ENCODE measurements at regions not wholly inside any gene's neighbourhood (a gene's known extent, or its start where the extent isn't known, plus 50 kb on each side); places are given as distances from the start of the nearest gene placed in this dataset.

DNA sequence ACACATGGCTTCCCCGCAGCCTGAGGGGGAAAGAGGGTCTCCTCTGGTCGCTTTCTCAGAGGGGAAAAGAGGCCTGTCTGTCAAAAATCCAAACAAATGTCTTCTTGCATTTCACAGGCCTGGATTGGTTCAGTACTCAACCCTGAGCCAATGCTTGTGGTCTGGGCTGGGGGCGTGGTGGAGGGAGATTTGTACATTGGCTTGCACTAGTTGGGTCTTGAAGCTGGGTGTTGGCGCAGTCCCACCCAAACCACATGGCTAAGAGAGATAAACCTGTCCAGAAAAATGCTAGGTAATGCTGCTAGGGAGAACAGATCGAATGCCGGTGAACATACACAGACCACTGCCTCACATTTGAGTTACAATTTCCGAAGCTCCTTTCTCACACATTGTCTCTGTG is 461.6 kb downstream of the MED13L start:
- DNase-seq (ENCODE audit: low spot score), result no peak
- TF ChIP-seq, protein P1, sequence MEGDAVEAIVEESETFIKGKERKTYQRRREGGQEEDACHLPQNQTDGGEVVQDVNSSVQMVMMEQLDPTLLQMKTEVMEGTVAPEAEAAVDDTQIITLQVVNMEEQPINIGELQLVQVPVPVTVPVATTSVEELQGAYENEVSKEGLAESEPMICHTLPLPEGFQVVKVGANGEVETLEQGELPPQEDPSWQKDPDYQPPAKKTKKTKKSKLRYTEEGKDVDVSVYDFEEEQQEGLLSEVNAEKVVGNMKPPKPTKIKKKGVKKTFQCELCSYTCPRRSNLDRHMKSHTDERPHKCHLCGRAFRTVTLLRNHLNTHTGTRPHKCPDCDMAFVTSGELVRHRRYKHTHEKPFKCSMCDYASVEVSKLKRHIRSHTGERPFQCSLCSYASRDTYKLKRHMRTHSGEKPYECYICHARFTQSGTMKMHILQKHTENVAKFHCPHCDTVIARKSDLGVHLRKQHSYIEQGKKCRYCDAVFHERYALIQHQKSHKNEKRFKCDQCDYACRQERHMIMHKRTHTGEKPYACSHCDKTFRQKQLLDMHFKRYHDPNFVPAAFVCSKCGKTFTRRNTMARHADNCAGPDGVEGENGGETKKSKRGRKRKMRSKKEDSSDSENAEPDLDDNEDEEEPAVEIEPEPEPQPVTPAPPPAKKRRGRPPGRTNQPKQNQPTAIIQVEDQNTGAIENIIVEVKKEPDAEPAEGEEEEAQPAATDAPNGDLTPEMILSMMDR (IDR thresholded peaks at IDR 0.05; ENCODE audit: extremely low read depth, insufficient read depth, missing control alignments), result no peak
- in situ Hi-C loops (cut with MboI; ENCODE audit: low pct_unique_long_range_greater_than_20kb, low sequenced_read_pairs, unreplicated experiment), result no loop called here

- TF ChIP-seq, protein P1 (IDR thresholded peaks at IDR 0.05; ENCODE audit: extremely low read depth, insufficient read depth, missing control alignments), result no peak
- in situ Hi-C loops (cut with MboI; ENCODE audit: low pct_unique_long_range_greater_than_20kb, low sequenced_read_pairs, unreplicated experiment), result no loop called here
- DNase-seq (ENCODE audit: low spot score), result no peak
These were observed 464.2 kb downstream of the MED13L start for GRCh38 chr12:115813256-115813655.

DNA sequence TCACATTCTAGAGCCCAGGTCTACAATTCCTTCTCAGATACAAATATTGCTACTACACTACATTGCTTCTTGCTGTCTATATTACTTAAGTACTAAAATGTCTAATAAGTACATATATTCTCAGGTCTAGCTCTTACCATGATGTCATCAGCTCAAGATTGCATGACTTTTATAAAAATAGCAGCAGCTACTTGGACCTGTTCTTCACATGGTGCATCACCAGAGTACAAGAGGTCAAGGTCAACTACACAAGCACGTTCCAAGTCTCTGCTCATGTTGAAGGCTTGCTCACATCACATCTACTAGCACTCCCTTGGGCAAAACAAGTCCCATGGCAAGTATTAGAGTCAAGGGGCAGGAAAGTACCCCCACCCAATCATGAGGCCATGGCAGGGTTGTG is 465.6 kb downstream of the MED13L start:
- TF ChIP-seq, protein P1 (IDR thresholded peaks at IDR 0.05; ENCODE audit: extremely low read depth, insufficient read depth, missing control alignments), result no peak

GRCh38 chr12:115811045-115811444 is 466.4 kb downstream of the MED13L start:
- DNase-seq (ENCODE audit: low spot score), result no peak
- in situ Hi-C loops (cut with MboI; ENCODE audit: low pct_unique_long_range_greater_than_20kb, low sequenced_read_pairs, unreplicated experiment), result no loop called here
- TF ChIP-seq, protein P1 (IDR thresholded peaks at IDR 0.05; ENCODE audit: extremely low read depth, insufficient read depth, missing control alignments), result no peak

More for the DNA sequence above, 465.6 kb downstream of the MED13L start:
- DNase-seq (ENCODE audit: low spot score), result no peak
- in situ Hi-C loops (cut with MboI; ENCODE audit: low pct_unique_long_range_greater_than_20kb, low sequenced_read_pairs, unreplicated experiment), result no loop called here

GRCh38 chr12:115810122-115810901 is 467.2 kb downstream of the MED13L start:
- in situ Hi-C loops (cut with MboI; ENCODE audit: low pct_unique_long_range_greater_than_20kb, low sequenced_read_pairs, unreplicated experiment), result no loop called here
- DNase-seq (ENCODE audit: low spot score), result no peak
- TF ChIP-seq, protein P1 (IDR thresholded peaks at IDR 0.05; ENCODE audit: extremely low read depth, insufficient read depth, missing control alignments), result no peak

DNA sequence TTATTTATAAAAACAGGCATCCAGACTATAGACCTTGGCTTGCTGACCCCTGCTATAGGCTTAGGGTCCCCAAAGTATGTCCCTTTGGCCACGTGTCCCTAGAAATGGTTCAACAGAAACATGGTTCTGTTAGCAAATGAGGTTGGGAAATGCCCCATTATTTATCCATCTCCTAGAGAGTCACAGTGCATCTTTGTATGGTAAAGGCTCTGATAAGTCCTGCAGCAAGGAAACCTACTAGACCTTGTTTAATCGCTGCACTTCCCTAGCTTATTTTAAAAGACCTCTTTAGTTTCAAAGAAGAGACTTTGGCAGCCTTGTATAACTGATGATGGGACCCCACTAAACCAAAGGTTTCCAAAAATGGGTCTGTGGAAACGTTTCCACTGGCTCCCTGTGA is 471.5 kb downstream of the MED13L start:
- in situ Hi-C loops (cut with MboI; ENCODE audit: low pct_unique_long_range_greater_than_20kb, low sequenced_read_pairs, unreplicated experiment), result no loop called here
- DNase-seq (ENCODE audit: low spot score), result no peak
- TF ChIP-seq, protein P1 (IDR thresholded peaks at IDR 0.05; ENCODE audit: extremely low read depth, insufficient read depth, missing control alignments), result no peak

All from GM13977 (cell line).